GM12878 (cell line): ENCODE measurements at regions not wholly inside any gene's neighbourhood (a gene's known extent, or its start where the extent isn't known, plus 50 kb on each side); places are given as distances from the start of the nearest gene placed in this dataset.

Experiments
- CREB1 ChIP-seq: IDR thresholded peaks from 2 replicates; pipeline ENCODE4 v1.6.1; 2012; ENCODE audit warnings: low read depth, mild to moderate bottlenecking, inconsistent platforms
- EP300 ChIP-seq, 2 experiments: fragments of 150-350 bp in 1 of 2; IDR thresholded peaks; 2 replicates each; pipeline ENCODE4 v1.6.1; 2011 to 2012; ENCODE audit warnings: low read depth in 2 of 2, low read length in 2 of 2, borderline replicate concordance in 1 of 2, improper control_type of control experiment in 1 of 2, inconsistent platforms in 1 of 2; ENCODE audit not compliant: control insufficient read depth in 1 of 2
- HDGF ChIP-seq: fragments of 450-650 bp; IDR thresholded peaks from 2 replicates; pipeline ENCODE4 v1.6.1; 2016; ENCODE audit warnings: antibody characterized with exemption
- KDM1A ChIP-seq: fragments of 200-600 bp; sonication (generic); IDR thresholded peaks from 2 replicates; pipeline ENCODE4 v1.6.1; 2016; ENCODE audit warnings: borderline replicate concordance
- MYC ChIP-seq: IDR thresholded peaks from 2 replicates; pipeline ENCODE4 v1.6.1; 2011; ENCODE audit warnings: mild to moderate bottlenecking, low read length, moderate library complexity, inconsistent platforms; ENCODE audit not compliant: insufficient read depth, insufficient replicate concordance, insufficient read length, severe bottlenecking
- SIN3A ChIP-seq: IDR thresholded peaks from 2 replicates; pipeline ENCODE4 v1.6.1; 2012; ENCODE audit warnings: low read depth, low read length, improper control_type of control experiment
- TBL1XR1 ChIP-seq: IDR thresholded peaks from 2 replicates; pipeline ENCODE4 v1.6.1; 2012; ENCODE audit warnings: low read depth, low read length, improper control_type of control experiment
- ZNF384 ChIP-seq: IDR thresholded peaks from 2 replicates; pipeline ENCODE4 v1.6.1; 2012; ENCODE audit warnings: low read depth, mild to moderate bottlenecking, low read length, improper control_type of control experiment, borderline replicate concordance
- TF ChIP-seq, protein P1 (sequence below), 3 experiments: IDR thresholded peaks in 2 of 3; conservative IDR thresholded peaks in 1 of 3; 2 replicates each; pipeline ENCODE4 v1.5.1; 2011; ENCODE audit warnings: low read depth in 3 of 3, low read length in 3 of 3, mild to moderate bottlenecking in 3 of 3, control low read depth in 2 of 3, moderate library complexity in 2 of 3, inconsistent platforms in 1 of 3, mixed read lengths in 1 of 3; ENCODE audit not compliant: control insufficient read depth in 2 of 3, insufficient read depth in 1 of 3; ENCODE audit errors: extremely low read depth in 1 of 3
- TF ChIP-seq, protein P2 (sequence below): fragments of 450-650 bp; IDR thresholded peaks from 2 replicates; pipeline ENCODE4 v1.6.1; 2017; ENCODE audit warnings: mild to moderate bottlenecking

DNA sequence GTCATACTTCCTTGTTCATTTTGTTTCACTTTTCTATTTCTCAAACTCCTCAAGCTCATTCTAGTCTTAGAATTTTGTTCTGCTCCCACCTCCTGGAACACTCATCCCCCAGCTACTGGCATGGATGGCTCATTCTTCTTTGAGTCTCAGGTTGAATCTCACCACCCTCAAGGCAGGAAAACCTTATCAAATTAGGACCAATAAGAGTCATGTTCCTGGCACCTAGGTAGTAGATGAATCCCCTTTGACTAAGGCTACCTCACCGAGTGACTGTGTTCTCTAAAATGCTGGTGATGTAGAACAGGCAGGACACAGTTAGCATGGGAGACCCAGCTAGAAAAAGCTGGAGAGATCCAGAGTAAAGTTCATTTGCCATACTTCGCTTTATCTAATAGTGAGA is 1050.8 kb upstream of the EEF2KMT start:
- TF ChIP-seq, protein P1, sequence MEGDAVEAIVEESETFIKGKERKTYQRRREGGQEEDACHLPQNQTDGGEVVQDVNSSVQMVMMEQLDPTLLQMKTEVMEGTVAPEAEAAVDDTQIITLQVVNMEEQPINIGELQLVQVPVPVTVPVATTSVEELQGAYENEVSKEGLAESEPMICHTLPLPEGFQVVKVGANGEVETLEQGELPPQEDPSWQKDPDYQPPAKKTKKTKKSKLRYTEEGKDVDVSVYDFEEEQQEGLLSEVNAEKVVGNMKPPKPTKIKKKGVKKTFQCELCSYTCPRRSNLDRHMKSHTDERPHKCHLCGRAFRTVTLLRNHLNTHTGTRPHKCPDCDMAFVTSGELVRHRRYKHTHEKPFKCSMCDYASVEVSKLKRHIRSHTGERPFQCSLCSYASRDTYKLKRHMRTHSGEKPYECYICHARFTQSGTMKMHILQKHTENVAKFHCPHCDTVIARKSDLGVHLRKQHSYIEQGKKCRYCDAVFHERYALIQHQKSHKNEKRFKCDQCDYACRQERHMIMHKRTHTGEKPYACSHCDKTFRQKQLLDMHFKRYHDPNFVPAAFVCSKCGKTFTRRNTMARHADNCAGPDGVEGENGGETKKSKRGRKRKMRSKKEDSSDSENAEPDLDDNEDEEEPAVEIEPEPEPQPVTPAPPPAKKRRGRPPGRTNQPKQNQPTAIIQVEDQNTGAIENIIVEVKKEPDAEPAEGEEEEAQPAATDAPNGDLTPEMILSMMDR (IDR thresholded peaks at IDR 0.05 in 2 of 3, conservative IDR thresholded peaks at IDR 0.05 in 1 of 3; ENCODE audit: control insufficient read depth in 2 of 3, extremely low read depth in 1 of 3, insufficient read depth in 1 of 3, low read depth in 3 of 3, low read length in 3 of 3), result no peak
- TF ChIP-seq ZNF384 (no peak), HDGF (no peak), SIN3A (no peak), MYC (no peak), EP300 (IDR thresholded peaks at IDR 0.05; ENCODE audit: borderline replicate concordance in 1 of 2, control insufficient read depth in 1 of 2, low read depth in 2 of 2, low read length in 2 of 2) (no peak), TBL1XR1 (no peak), KDM1A (no peak), CREB1 (no peak)
- TF ChIP-seq, protein P2, sequence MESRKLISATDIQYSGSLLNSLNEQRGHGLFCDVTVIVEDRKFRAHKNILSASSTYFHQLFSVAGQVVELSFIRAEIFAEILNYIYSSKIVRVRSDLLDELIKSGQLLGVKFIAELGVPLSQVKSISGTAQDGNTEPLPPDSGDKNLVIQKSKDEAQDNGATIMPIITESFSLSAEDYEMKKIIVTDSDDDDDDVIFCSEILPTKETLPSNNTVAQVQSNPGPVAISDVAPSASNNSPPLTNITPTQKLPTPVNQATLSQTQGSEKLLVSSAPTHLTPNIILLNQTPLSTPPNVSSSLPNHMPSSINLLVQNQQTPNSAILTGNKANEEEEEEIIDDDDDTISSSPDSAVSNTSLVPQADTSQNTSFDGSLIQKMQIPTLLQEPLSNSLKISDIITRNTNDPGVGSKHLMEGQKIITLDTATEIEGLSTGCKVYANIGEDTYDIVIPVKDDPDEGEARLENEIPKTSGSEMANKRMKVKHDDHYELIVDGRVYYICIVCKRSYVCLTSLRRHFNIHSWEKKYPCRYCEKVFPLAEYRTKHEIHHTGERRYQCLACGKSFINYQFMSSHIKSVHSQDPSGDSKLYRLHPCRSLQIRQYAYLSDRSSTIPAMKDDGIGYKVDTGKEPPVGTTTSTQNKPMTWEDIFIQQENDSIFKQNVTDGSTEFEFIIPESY, result no peak
